Pulmonary artery endothelial cell (primary cell): ENCODE measurements at regions not wholly inside any gene's neighbourhood (a gene's known extent, or its start where the extent isn't known, plus 50 kb on each side); places are given as distances from the start of the nearest gene placed in this dataset.

ENCODE experiments used
- DNase-seq: peaks from one replicate; pipeline ENCODE4 v3.0.0-alpha.2; 2011; ENCODE audit warnings: low read depth, low spot score

- no peak for DNase-seq
Measured at GRCh38 chr7:93015779-93016481, 101.8 kb downstream of the SAMD9 start.

- peak; percentile 68 for DNase-seq
Measured at GRCh38 chr7:93015101-93015778, 102.5 kb downstream of the SAMD9 start.

- DNase-seq = peak; percentile 24
Measured at GRCh38 chr7:93014410-93014809, 103.4 kb downstream of the SAMD9 start.

- no peak for DNase-seq
Measured at GRCh38 chr7:93013446-93014061, 104.2 kb downstream of the SAMD9 start.

- DNase-seq = peak; percentile 91
Measured at GRCh38 chr7:93011351-93012294, 106.2 kb downstream of the SAMD9 start.

- DNase-seq = no peak
Measured at GRCh38 chr7:93008833-93009232, 108.9 kb downstream of the SAMD9 start.

- DNase-seq = no peak
Measured at GRCh38 chr7:93006480-93007095, 111.2 kb downstream of the SAMD9 start.

GRCh38 chr7:93004906-93005305 is 112.9 kb downstream of the SAMD9 start:
- no peak for DNase-seq

- no peak for DNase-seq
Measured at GRCh38 chr7:92997719-92998118, 120.1 kb downstream of the SAMD9 start.

- DNase-seq = no peak
Measured at GRCh38 chr7:92997152-92997551, 120.6 kb downstream of the SAMD9 start.

- no peak for DNase-seq
Measured at GRCh38 chr7:92994901-92995300, 122.9 kb downstream of the SAMD9 start.

GRCh38 chr7:92992932-92993331 is 124.8 kb downstream of the SAMD9 start:
- DNase-seq = no peak

- no peak for DNase-seq
Measured at GRCh38 chr7:92992483-92992882, 125.3 kb downstream of the SAMD9 start.

GRCh38 chr7:92991190-92991589 is 126.6 kb downstream of the SAMD9 start:
- DNase-seq = no peak

- DNase-seq = no peak
Measured at GRCh38 chr7:92988941-92989545, 128.7 kb downstream of the SAMD9 start.

GRCh38 chr7:92988051-92988450 is 129.7 kb downstream of the SAMD9 start:
- DNase-seq = peak; percentile 27

- DNase-seq = no peak
Measured at GRCh38 chr7:92987538-92987937, 130.2 kb downstream of the SAMD9 start.

GRCh38 chr7:92987095-92987494 is 130.7 kb downstream of the SAMD9 start:
- no peak for DNase-seq

- no peak for DNase-seq
Measured at GRCh38 chr7:92982928-92983327, 134.9 kb downstream of the SAMD9 start.

- no peak for DNase-seq
Measured at GRCh38 chr7:92976931-92977330, 140.6 kb upstream of the CDK6 start.

- no peak for DNase-seq
Measured at GRCh38 chr7:92973974-92974373, 137.6 kb upstream of the CDK6 start.
